GM19463 (cell line): ENCODE measurements at regions not wholly inside any gene's neighbourhood (a gene's known extent, or its start where the extent isn't known, plus 50 kb on each side); places are given as distances from the start of the nearest gene placed in this dataset.

Experiments
- ATAC-seq: cut with Tn5 transposase; IDR thresholded peaks from one replicate; pipeline ENCODE4 v1.9.1; 2021; ENCODE audit warnings: mild to moderate bottlenecking, moderate library complexity; ENCODE audit not compliant: unreplicated experiment

GRCh38 chr5:14090755-14091154 is 52.4 kb upstream of the TRIO start:
- no peak for ATAC-seq

- ATAC-seq = no peak
Observed at GRCh38 chr5:14090290-14090689, 52.9 kb upstream of the TRIO start.

GRCh38 chr5:14089198-14089597 is 53.9 kb upstream of the TRIO start:
- ATAC-seq = no peak

GRCh38 chr5:14086261-14086660 is 56.9 kb upstream of the TRIO start:
- no peak for ATAC-seq

GRCh38 chr5:14082973-14083372 is 60.2 kb upstream of the TRIO start:
- no peak for ATAC-seq

- ATAC-seq = no peak
Observed at GRCh38 chr5:14082523-14082922, 60.6 kb upstream of the TRIO start.

- no peak for ATAC-seq
Observed at GRCh38 chr5:14081791-14082190, 61.4 kb upstream of the TRIO start.

- ATAC-seq = no peak
Observed at GRCh38 chr5:14078716-14079115, 64.4 kb upstream of the TRIO start.

GRCh38 chr5:14077501-14077900 is 65.6 kb upstream of the TRIO start:
- no peak for ATAC-seq

- ATAC-seq = no peak
Observed at GRCh38 chr5:14076561-14076960, 66.6 kb upstream of the TRIO start.

- ATAC-seq = no peak
Observed at GRCh38 chr5:14075937-14076336, 67.2 kb upstream of the TRIO start.

- no peak for ATAC-seq
Observed at GRCh38 chr5:14071433-14071832, 71.7 kb upstream of the TRIO start.

- no peak for ATAC-seq
Observed at GRCh38 chr5:14069021-14069420, 74.1 kb upstream of the TRIO start.

GRCh38 chr5:14068136-14068535 is 75.0 kb upstream of the TRIO start:
- no peak for ATAC-seq

- ATAC-seq = no peak
Observed at GRCh38 chr5:14066326-14066725, 76.8 kb upstream of the TRIO start.

GRCh38 chr5:14064841-14065240 is 78.3 kb upstream of the TRIO start:
- no peak for ATAC-seq

GRCh38 chr5:14063691-14064090 is 79.5 kb upstream of the TRIO start:
- ATAC-seq = no peak

GRCh38 chr5:14063138-14063537 is 80.0 kb upstream of the TRIO start:
- no peak for ATAC-seq

GRCh38 chr5:14062178-14062577 is 81.0 kb upstream of the TRIO start:
- no peak for ATAC-seq

- no peak for ATAC-seq
Observed at GRCh38 chr5:14061106-14061505, 82.0 kb upstream of the TRIO start.

GRCh38 chr5:14060218-14060617 is 82.9 kb upstream of the TRIO start:
- ATAC-seq = no peak

GRCh38 chr5:14059810-14060209 is 83.3 kb upstream of the TRIO start:
- ATAC-seq = no peak

GRCh38 chr5:14057289-14057688 is 85.9 kb upstream of the TRIO start:
- no peak for ATAC-seq

- ATAC-seq = no peak
Observed at GRCh38 chr5:14056039-14056438, 87.1 kb upstream of the TRIO start.
